ENCODE measurements at regions not wholly inside any gene's neighbourhood (a gene's known extent, or its start where the extent isn't known, plus 50 kb on each side); places are given as distances from the start of the nearest gene placed in this dataset.

DNA sequence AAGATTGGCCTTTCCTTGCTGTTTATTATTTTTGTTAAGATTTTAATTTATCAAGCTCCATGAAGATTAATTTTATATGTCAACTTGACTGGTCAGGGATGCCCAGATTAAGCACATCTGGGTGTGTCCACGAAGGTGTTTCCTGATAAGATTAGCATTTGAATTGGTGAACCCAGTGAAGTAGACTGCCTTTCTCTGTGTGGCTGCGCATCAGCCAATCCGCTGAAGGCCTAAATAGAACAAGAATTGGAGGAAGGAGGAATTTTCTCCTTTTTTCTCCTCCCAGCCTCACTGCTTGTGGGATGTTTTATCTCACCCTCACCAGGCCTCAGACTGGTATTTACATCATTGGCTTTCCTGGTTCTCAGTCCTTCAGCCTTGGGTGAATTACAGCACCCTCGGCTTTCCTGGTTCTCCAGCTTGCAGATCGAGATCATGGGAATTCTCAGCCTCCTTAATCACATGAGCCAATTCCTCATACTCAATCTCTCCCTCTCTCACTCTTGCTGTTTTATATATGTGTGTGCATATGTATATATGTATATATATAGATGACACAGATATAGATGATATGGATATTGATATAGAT lies 135.4 kb upstream of the SPEF2 start:
- TF ChIP-seq, protein P1, sequence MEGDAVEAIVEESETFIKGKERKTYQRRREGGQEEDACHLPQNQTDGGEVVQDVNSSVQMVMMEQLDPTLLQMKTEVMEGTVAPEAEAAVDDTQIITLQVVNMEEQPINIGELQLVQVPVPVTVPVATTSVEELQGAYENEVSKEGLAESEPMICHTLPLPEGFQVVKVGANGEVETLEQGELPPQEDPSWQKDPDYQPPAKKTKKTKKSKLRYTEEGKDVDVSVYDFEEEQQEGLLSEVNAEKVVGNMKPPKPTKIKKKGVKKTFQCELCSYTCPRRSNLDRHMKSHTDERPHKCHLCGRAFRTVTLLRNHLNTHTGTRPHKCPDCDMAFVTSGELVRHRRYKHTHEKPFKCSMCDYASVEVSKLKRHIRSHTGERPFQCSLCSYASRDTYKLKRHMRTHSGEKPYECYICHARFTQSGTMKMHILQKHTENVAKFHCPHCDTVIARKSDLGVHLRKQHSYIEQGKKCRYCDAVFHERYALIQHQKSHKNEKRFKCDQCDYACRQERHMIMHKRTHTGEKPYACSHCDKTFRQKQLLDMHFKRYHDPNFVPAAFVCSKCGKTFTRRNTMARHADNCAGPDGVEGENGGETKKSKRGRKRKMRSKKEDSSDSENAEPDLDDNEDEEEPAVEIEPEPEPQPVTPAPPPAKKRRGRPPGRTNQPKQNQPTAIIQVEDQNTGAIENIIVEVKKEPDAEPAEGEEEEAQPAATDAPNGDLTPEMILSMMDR (IDR thresholded peaks at IDR 0.05 in 8 of 11, conservative IDR thresholded peaks at IDR 0.05 in 3 of 11), result no peak
- TF ChIP-seq POLR2A (IDR thresholded peaks at IDR 0.05), result no peak

Measured in spleen (tissue), 7 donors.